PC-3 (cell line): ENCODE measurements at regions not wholly inside any gene's neighbourhood (a gene's known extent, or its start where the extent isn't known, plus 50 kb on each side); places are given as distances from the start of the nearest gene placed in this dataset.

Source experiments
- CTCF ChIP-seq: fragments of 300-600 bp; sonication (generic); conservative IDR thresholded peaks from 2 replicates; pipeline ENCODE4 v1.5.1; 2017; ENCODE audit warnings: antibody characterized with exemption, low read depth, mild to moderate bottlenecking, low read length
- EZH2 ChIP-seq: fragments of 300-600 bp; sonication (generic); IDR thresholded peaks from one replicate; pipeline ENCODE4 v1.6.1; 2017; ENCODE audit warnings: antibody characterized with exemption, mild to moderate bottlenecking, low read length; ENCODE audit not compliant: unreplicated experiment

DNA sequence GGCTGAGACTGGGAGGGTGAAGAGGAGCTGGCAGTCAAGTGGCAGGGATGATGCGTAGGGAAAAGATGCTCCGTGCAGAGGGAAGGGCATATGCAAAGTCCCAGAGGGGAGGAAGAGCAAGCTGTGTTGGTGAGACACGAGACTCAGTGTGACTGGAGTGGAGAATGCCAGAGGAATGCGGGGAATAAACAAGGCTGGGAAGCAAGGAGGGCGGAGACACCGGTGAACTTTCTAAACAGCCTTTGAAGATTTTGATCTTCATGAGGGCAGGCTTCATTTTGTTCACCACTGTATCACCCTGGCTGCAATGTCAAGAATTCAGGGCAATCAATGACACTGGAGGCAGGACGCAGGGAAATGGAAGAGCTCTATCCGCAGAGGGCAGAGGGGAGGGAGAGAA lies 535.8 kb downstream of the FUT8 start:
- TF ChIP-seq EZH2 = no peak
- no peak for TF ChIP-seq CTCF
